ENCODE measurements at regions not wholly inside any gene's neighbourhood (a gene's known extent, or its start where the extent isn't known, plus 50 kb on each side); places are given as distances from the start of the nearest gene placed in this dataset.
"Not testable (repeated sequence)": the region's sequence is repeated elsewhere in the genome, so short reads cannot be mapped to it uniquely, and the experiment has no call there.

GRCh38 chrX:7620560-7620959 lies 222.4 kb upstream of the VCX start:
- H3F3A ChIP-seq (ENCODE audit: insufficient read depth): no peaks in the 10 kb centered on the region
- H3K79me2 ChIP-seq (ENCODE audit: insufficient read depth, low read length): no peaks in the 10 kb centered on the region
- H3K4me3 ChIP-seq (ENCODE audit: insufficient read depth, low read length, poor library complexity, severe bottlenecking): no peak overlapping the region
- no peaks in the 10 kb centered on the region for H4K20me1 ChIP-seq (ENCODE audit: low read depth, low read length)
- no peaks in the 10 kb centered on the region for H3K27me3 ChIP-seq (ENCODE audit: low read length)
- no peak overlapping the region for H2AFZ ChIP-seq (ENCODE audit: low read depth, low read length, severe bottlenecking)
- H3K9ac ChIP-seq (ENCODE audit: low read length): no peak overlapping the region
- no peaks in the 10 kb centered on the region for H3K9me3 ChIP-seq (ENCODE audit: insufficient read depth, low read length)
- TF ChIP-seq CTCF (IDR thresholded peaks at IDR 0.05; ENCODE audit: insufficient read depth, low read length, poor library complexity, severe bottlenecking) (no peak), EZH2phosphoT487 (conservative IDR thresholded peaks at IDR 0.05; ENCODE audit: low read length) (no peak)
- no peak overlapping the region for H3K27ac ChIP-seq (ENCODE audit: low read depth, low read length)
- H3K9me2 ChIP-seq (replicated peaks; ENCODE audit: insufficient read depth, low read length): no peaks in the 10 kb centered on the region
- no peak overlapping the region for H3K4me2 ChIP-seq (ENCODE audit: low read depth, low read length, poor library complexity, severe bottlenecking)
- no peaks in the 10 kb centered on the region for H3K36me3 ChIP-seq (ENCODE audit: low read length)

- H3K4me3 ChIP-seq (ENCODE audit: insufficient read depth, low read length, poor library complexity, severe bottlenecking): no peak overlapping the region
- no peak overlapping the region for H3K4me2 ChIP-seq (ENCODE audit: low read depth, low read length, poor library complexity, severe bottlenecking)
- H3K27ac ChIP-seq (ENCODE audit: low read depth, low read length): no peak overlapping the region
- no peaks in the 10 kb centered on the region for H3K27me3 ChIP-seq (ENCODE audit: low read length)
- no peak overlapping the region for H2AFZ ChIP-seq (ENCODE audit: low read depth, low read length, severe bottlenecking)
- no peak for TF ChIP-seq CTCF (IDR thresholded peaks at IDR 0.05; ENCODE audit: insufficient read depth, low read length, poor library complexity, severe bottlenecking)
- no peak for TF ChIP-seq EZH2phosphoT487 (conservative IDR thresholded peaks at IDR 0.05; ENCODE audit: low read length)
- H4K20me1 ChIP-seq (ENCODE audit: low read depth, low read length): no peaks in the 10 kb centered on the region
- no peaks in the 10 kb centered on the region for H3K36me3 ChIP-seq (ENCODE audit: low read length)
- H3K79me2 ChIP-seq (ENCODE audit: insufficient read depth, low read length): no peaks in the 10 kb centered on the region
- H3K9ac ChIP-seq (ENCODE audit: low read length): no peak overlapping the region
- H3K9me2 ChIP-seq (replicated peaks; ENCODE audit: insufficient read depth, low read length): no peaks in the 10 kb centered on the region
- no peaks in the 10 kb centered on the region for H3K9me3 ChIP-seq (ENCODE audit: insufficient read depth, low read length)
- no peaks in the 10 kb centered on the region for H3F3A ChIP-seq (ENCODE audit: insufficient read depth)
Measured at GRCh38 chrX:7617994-7618393, 225.0 kb upstream of the VCX start.

GRCh38 chrX:7614616-7615015 lies 228.4 kb upstream of the VCX start:
- H3F3A ChIP-seq (ENCODE audit: insufficient read depth): no peaks in the 10 kb centered on the region
- H3K36me3 ChIP-seq (ENCODE audit: low read length): no peaks in the 10 kb centered on the region
- H3K9ac ChIP-seq (ENCODE audit: low read length): no peak overlapping the region
- no peaks in the 10 kb centered on the region for H3K27me3 ChIP-seq (ENCODE audit: low read length)
- no peak overlapping the region for H3K4me2 ChIP-seq (ENCODE audit: low read depth, low read length, poor library complexity, severe bottlenecking)
- H2AFZ ChIP-seq (ENCODE audit: low read depth, low read length, severe bottlenecking): no peak overlapping the region
- no peak overlapping the region for H3K4me3 ChIP-seq (ENCODE audit: insufficient read depth, low read length, poor library complexity, severe bottlenecking)
- no peak overlapping the region for H3K27ac ChIP-seq (ENCODE audit: low read depth, low read length)
- no peaks in the 10 kb centered on the region for H3K9me2 ChIP-seq (replicated peaks; ENCODE audit: insufficient read depth, low read length)
- H3K79me2 ChIP-seq (ENCODE audit: insufficient read depth, low read length): no peaks in the 10 kb centered on the region
- no peaks in the 10 kb centered on the region for H4K20me1 ChIP-seq (ENCODE audit: low read depth, low read length)
- no peaks in the 10 kb centered on the region for H3K9me3 ChIP-seq (ENCODE audit: insufficient read depth, low read length)
- TF ChIP-seq CTCF (IDR thresholded peaks at IDR 0.05; ENCODE audit: insufficient read depth, low read length, poor library complexity, severe bottlenecking) (no peak), EZH2phosphoT487 (conservative IDR thresholded peaks at IDR 0.05; ENCODE audit: low read length) (no peak)

- H3K36me3 ChIP-seq (ENCODE audit: low read length); H4K20me1 ChIP-seq (ENCODE audit: low read depth, low read length); H3K79me2 ChIP-seq (ENCODE audit: insufficient read depth, low read length); H2AFZ ChIP-seq (ENCODE audit: low read depth, low read length, severe bottlenecking); H3F3A ChIP-seq (ENCODE audit: insufficient read depth); H3K9me3 ChIP-seq (ENCODE audit: insufficient read depth, low read length); H3K27me3 ChIP-seq (ENCODE audit: low read length); H3K4me3 ChIP-seq (ENCODE audit: insufficient read depth, low read length, poor library complexity, severe bottlenecking); H3K4me2 ChIP-seq (ENCODE audit: low read depth, low read length, poor library complexity, severe bottlenecking); H3K9ac ChIP-seq (ENCODE audit: low read length); H3K9me2 ChIP-seq (replicated peaks; ENCODE audit: insufficient read depth, low read length); H3K27ac ChIP-seq (ENCODE audit: low read depth, low read length): not testable (repeated sequence)
Measured at GRCh38 chrX:7608625-7609024, 234.3 kb upstream of the VCX start.

Data from SU-DHL-6 (cell line).